LNCaP clone FGC (cell line): ENCODE measurements at regions not wholly inside any gene's neighbourhood (a gene's known extent, or its start where the extent isn't known, plus 50 kb on each side); places are given as distances from the start of the nearest gene placed in this dataset.
"Not testable (repeated sequence)": the region's sequence is repeated elsewhere in the genome, so short reads cannot be mapped to it uniquely, and the experiment has no call there.

Source experiments
- DNase-seq: peaks from one replicate; pipeline ENCODE4 v3.0.0-alpha.2; 2011; ENCODE audit warnings: low read depth
- H3K4me3 ChIP-seq: 2 replicates; pipeline ENCODE4 v1.5.1; 2011; ENCODE audit warnings: mild to moderate bottlenecking, low read depth, low read length, control low read depth
- CTCF ChIP-seq: IDR thresholded peaks from 2 replicates; pipeline ENCODE4 v1.5.1; 2012; ENCODE audit warnings: mild to moderate bottlenecking; ENCODE audit not compliant: control insufficient read depth, insufficient read depth; ENCODE audit errors: extremely low read depth

- peak; percentile 75 for TF ChIP-seq CTCF
- peak; percentile 65 for DNase-seq
- no peak overlapping the region for H3K4me3 ChIP-seq
These were observed 100.6 kb upstream of the PABPC3 start for GRCh38 chr13:24995225-24995804.

- peak; percentile 54 for TF ChIP-seq CTCF
- no peak overlapping the region for H3K4me3 ChIP-seq
- DNase-seq, result no peak
These were observed 98.5 kb upstream of the PABPC3 start for GRCh38 chr13:24997367-24997967.

GRCh38 chr13:24998433-24998832 lies 97.5 kb upstream of the PABPC3 start:
- TF ChIP-seq CTCF, result no peak
- H3K4me3 ChIP-seq, result no peak overlapping the region
- no peak for DNase-seq

GRCh38 chr13:25001476-25002206 lies 94.3 kb upstream of the PABPC3 start:
- TF ChIP-seq CTCF, result no peak
- no peak overlapping the region for H3K4me3 ChIP-seq
- no peak for DNase-seq

GRCh38 chr13:25002311-25002710 lies 93.6 kb upstream of the PABPC3 start:
- DNase-seq, H3K4me3 ChIP-seq: not testable (repeated sequence)

GRCh38 chr13:25004489-25004888 lies 91.4 kb upstream of the PABPC3 start:
- DNase-seq, H3K4me3 ChIP-seq: not testable (repeated sequence)

GRCh38 chr13:25005050-25005497 lies 90.9 kb upstream of the PABPC3 start:
- H3K4me3 ChIP-seq, DNase-seq: not testable (repeated sequence)
- peak; percentile 62 for TF ChIP-seq CTCF

- not testable (repeated sequence) for H3K4me3 ChIP-seq, DNase-seq
These were observed 88.5 kb upstream of the PABPC3 start for GRCh38 chr13:25007389-25007788.

- not testable (repeated sequence) for H3K4me3 ChIP-seq
These were observed 81.5 kb upstream of the PABPC3 start for GRCh38 chr13:25014398-25014973.

GRCh38 chr13:25017176-25017575 lies 78.8 kb upstream of the PABPC3 start:
- H3K4me3 ChIP-seq, DNase-seq: not testable (repeated sequence)

More at GRCh38 chr13:25014398-25014973, 81.5 kb upstream of the PABPC3 start:
- DNase-seq, result not testable (repeated sequence)

- H3K4me3 ChIP-seq, result peak overlapping the region; percentile 43
- DNase-seq, result peak; percentile 21
These were observed 77.9 kb upstream of the PABPC3 start for GRCh38 chr13:25017808-25018728.
